ENCODE measurements at regions not wholly inside any gene's neighbourhood (a gene's known extent, or its start where the extent isn't known, plus 50 kb on each side); places are given as distances from the start of the nearest gene placed in this dataset.

- no peak for DNase-seq (ENCODE audit: low read depth in 1 of 2, low spot score in 1 of 2)
Measured at GRCh38 chr4:128362760-128363159, 75.1 kb upstream of the PGRMC2 start.

DNA sequence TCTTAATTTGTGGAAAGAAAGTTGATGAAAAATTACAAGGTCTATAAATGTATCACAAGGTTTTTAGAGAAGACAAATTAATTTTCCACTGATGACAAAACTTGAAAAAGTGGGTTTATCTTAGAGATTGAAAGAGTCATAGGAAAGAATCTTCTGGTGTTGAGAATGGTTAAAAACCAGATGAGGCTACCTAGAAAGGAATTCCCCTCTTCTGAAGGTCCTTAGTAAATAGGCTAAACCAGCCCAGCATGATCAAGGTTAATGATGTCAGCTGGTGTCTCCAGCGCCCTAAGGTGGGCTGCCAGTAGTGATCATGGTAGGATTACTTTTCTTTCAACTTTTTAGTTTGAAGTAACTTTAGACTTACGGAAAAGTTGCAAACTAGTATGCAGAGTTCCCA lies 71.8 kb upstream of the PGRMC2 start:
- no peak for DNase-seq (ENCODE audit: low read depth in 1 of 2, low spot score in 1 of 2)

DNA sequence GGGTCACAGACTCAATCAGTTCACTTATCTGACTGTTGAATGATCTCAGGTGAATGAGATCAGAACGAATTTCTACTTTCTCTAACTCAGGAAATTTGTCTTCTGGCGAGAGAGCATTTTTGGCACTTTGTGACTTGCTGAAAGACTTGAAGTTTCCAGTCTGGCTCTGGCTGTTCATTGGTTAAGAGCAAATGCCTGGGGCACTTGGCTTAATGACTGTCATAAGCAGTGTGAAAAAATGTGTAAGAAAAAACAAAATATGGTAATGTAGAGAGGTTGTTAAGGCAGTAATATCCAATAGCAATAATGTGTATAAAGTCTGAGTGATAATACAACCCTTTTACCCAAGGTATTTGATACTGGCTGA lies 71.3 kb upstream of the PGRMC2 start:
- DNase-seq (ENCODE audit: low read depth in 1 of 2, low spot score in 1 of 2), result no peak

GRCh38 chr4:128358231-128358912 lies 70.8 kb upstream of the PGRMC2 start:
- no peak for DNase-seq (ENCODE audit: low read depth in 1 of 2, low spot score in 1 of 2)

DNA sequence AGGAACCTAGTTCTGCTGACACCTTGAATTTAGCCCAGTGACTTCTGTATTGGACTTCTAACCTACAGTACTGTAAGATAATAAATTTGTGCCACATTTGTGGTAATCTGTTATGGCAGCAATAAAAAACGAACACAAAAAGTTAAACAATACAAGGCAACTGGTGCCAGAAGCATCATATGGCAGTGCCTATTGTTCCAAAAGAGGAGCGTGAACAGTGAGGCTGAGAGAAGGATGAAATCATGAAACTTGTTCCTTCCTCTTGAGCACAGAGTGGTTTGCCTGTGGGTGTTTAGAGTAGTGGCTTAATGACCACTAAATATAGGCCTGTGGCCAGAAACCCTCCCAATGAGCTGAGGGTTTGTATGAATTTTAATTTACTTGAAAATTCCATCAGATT lies 69.7 kb upstream of the PGRMC2 start:
- DNase-seq (ENCODE audit: low read depth in 1 of 2, low spot score in 1 of 2), result no peak

DNA sequence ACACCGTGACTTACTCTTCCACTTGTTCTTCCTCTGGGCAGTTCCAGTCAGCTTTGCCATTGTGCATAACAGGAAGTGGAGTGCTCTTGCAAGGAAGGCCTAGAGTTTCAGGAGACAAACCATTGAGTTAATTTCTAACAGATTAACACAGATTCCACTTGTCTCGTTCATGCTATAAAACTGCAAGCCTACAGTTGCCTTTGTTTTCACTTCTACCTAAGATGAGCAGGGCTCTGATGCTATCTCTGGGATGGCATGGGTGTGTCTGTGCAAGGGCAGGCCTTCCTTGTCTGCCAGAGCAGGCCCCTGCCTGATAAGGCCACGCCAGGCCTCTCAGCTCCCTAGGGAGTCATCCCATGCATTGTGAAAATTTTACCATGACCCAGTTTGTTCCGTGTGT lies 67.7 kb upstream of the PGRMC2 start:
- DNase-seq (ENCODE audit: low read depth in 1 of 2, low spot score in 1 of 2), result no peak

DNA sequence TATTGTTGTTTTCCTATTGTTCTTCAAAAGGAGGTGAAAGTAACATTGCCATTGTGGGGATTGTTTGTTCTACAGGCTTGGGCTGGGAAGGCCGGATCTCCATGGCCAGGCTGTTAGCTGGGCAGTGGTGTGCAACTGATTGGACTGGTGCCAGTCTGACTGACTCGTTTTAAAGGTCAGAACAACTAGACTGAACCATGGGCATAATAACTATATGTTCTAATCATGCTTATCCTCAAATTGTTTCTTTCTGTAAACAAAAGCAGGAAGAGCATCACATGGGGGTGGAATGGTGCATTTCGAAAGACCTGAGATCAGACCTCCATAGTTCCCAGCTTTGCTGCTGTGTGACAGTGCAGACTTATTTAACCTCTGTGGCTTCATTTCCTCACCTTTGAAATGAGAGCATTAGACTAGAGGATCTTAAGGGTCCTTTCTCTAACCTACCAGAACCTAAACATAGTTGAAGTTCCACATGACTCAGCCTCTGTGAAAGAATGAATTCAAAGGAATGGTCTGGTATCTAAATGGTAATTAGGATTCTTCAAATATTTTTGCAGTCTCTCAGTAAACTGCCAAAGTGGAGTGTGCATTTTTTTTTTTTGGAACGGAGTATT lies 66.7 kb upstream of the PGRMC2 start:
- no peak for DNase-seq (ENCODE audit: low read depth in 1 of 2, low spot score in 1 of 2)

DNA sequence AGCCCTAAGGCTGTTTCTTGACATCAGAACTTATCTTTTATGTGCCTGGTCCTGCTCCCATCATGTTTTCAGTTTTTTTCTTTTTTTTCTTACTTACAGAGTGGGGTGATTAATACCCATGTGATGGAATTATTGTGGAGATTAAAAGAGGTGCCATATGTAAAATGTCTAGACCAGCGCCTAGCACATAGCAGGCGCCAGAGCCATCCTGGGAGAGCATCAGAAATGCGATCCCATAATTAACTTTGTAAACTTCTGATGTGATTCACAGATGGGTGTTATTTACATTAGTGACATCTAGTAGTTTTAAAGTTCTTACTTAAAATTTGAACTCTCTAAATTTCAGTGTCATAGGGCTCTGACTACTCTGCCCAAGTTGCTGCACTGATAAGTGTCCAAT lies 66.2 kb upstream of the PGRMC2 start:
- no peak for DNase-seq (ENCODE audit: low read depth in 1 of 2, low spot score in 1 of 2)

DNA sequence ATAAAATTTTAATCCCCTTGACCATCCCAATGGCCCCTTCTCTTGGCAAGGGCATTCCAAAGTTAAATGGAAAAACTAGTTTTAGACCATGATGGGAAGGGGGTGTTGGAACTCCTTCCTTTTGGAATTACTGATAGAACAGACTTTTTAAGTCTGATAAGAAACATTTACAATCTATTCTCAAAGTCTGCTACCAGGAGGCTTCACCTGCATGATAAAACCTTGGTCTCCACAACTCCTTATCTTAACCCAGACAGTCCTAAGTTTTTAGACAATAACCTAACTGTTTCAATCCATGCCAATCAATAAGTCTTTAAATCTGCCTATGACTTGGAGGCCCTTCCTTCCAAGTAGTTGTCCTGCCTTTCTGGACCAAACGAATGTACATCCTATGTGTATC lies 63.9 kb upstream of the PGRMC2 start:
- DNase-seq (ENCODE audit: low read depth in 1 of 2, low spot score in 1 of 2), result no peak

DNA sequence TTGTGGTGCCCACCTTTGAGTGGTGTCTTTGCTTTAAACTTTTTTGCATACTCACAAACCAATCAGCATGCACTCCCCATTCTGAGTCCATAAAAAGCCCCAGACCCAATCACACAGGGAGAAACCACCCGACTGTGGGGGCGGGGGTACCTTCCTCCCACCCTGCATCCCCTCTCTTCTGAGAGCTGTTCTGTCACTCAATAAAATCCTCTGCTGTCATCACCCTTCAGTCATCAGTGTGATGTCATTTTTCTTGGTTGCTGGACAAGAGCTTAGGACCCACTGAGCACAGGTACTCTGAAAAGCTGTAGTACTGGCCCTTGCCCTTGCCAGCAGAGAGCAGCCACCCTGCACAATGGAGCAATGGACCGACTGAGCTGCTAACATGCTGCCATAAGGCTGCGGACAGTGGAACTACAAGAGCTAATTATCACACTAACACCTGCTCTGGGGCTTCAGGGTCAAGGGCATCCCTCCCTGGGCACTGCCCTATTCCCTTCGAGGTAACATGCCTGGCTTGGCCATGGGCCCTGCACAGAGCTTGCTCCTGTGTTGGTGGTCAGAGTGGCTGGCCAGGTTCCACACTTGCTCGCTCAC lies 62.9 kb upstream of the PGRMC2 start:
- no peak for DNase-seq (ENCODE audit: low read depth in 1 of 2, low spot score in 1 of 2)

DNA sequence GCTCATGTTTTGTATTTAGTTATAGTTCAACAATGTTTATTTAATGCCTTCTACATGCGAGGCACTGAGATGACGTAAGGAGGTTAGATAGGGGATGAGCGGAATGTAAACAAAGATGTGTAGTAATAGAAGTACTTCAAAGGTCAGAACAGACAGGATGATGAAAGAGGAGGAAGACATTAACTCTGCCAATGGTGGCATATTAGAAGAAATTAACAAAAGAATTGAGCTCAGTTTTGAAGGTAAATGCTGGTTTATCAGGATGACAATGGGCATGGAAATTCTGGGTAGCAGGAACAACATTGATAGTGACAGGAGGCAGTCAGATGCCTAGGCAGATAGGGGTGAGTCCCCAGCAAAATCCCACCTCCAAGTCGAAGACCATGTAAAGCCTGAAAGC lies 62.3 kb upstream of the PGRMC2 start:
- DNase-seq (ENCODE audit: low read depth in 1 of 2, low spot score in 1 of 2), result no peak

GRCh38 chr4:128347930-128348660 lies 60.5 kb upstream of the PGRMC2 start:
- no peak for DNase-seq (ENCODE audit: low read depth in 1 of 2, low spot score in 1 of 2)

DNA sequence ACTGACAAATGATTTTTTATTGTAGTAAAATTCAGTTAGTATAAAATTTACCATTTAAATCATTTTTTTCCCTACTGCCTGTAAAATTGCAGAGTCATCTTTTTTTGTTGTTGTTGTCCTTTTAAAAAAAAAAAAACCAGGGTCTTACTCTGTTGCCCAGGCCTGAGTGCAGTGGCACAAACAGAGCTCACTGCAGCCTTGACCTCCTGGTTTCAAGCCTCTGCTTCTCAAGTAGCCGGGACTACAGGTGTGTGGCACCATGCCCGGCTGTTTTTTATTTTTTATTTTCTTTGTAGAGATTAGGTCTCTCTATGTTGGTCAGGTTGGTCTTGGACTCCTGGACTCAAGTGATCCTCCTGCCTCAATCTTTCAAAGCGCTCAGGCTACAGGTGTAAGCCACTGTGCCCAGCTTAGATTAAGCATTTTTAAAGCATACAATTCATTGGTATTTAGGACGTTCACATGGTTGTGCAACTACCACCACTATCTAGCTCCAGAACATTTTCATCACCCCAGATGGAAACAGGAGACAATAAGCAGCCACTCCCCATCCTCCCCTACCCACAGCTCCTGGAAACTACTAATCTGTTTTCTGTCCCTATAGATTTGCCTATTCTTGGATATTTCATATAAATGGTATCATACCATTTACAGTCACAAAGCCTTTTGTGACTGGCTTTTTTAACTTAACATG lies 59.7 kb upstream of the PGRMC2 start:
- DNase-seq (ENCODE audit: low read depth in 1 of 2, low spot score in 1 of 2), result no peak

DNA sequence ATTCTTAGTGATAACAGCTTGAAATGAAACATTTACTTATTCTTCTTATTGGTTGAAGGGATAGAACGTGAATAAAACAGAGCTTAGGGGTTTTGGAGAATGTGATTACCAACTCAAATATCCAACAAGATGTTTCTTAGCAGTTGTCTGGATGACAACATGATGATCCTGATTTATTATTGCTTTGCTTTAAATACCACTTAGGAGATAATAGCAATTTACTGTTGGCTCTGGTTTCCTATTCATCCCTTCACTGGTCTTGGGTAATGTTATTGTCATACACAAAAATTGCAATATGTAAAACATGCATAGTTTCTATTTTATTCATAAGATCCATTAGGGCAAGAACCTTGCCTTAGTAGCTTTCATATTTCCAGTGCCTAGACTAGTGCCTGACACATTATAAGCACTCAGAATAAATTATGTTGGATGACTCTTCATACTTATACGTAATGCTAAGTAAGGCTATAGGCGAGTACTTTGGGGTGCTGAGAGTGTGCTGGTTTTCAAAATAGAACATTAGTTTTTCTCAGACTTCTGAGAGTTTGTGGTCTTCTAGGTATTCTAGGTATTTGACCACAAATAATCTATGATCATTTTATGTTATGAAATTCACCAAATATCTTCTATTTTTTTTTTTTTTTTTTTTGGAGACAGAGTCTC lies 58.6 kb upstream of the PGRMC2 start:
- no peak for DNase-seq (ENCODE audit: low read depth in 1 of 2, low spot score in 1 of 2)

- no peak for DNase-seq (ENCODE audit: low read depth in 1 of 2, low spot score in 1 of 2)
Measured at GRCh38 chr4:128345650-128346049, 58.0 kb upstream of the PGRMC2 start.

DNA sequence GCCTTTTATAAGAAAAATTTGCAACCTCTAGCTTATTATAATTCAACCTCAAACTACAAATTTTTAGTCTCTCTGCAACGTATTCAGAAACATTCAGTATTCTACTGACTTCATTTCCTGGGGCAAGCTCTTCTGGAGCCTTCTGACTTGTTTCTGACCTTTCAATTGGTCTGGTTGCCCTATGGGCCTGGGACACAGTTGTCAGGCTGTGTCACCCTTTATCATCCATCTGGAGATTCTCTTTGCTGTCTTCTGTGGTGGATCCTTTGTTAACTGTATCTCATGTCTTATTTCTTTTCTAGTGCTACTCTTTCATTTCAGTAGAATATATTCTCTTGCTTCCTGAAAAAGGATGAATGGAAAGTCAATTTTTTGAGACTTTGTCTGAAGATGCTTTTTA lies 55.1 kb upstream of the PGRMC2 start:
- DNase-seq (ENCODE audit: low read depth in 1 of 2, low spot score in 1 of 2), result no peak

- DNase-seq (ENCODE audit: low read depth in 1 of 2, low spot score in 1 of 2), result no peak
Measured at GRCh38 chr4:128341634-128342033, 54.0 kb upstream of the PGRMC2 start.

GRCh38 chr4:128338634-128339355 lies 51.2 kb upstream of the PGRMC2 start:
- no peak for DNase-seq (ENCODE audit: low read depth in 1 of 2, low spot score in 1 of 2)

DNA sequence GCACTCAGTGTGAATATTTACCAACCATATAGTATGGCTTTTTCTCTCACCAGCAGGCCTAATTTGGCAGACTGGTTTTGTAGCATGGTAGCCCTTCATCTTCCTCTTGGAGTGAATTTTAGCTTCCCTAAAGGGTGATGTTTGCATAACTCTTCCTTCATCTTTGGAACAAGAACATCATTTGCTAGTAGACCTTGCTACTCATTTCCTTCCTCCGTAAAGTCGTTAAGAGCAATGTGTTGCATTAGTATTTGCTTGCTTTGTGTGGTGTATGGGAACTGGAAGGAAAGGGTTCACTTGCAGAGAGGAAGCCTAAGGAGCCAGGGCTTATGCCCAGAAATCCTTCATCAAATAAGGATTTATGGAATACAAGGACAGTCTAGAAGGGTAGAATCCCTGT lies 50.2 kb upstream of the PGRMC2 start:
- no peak for DNase-seq (ENCODE audit: low read depth in 1 of 2, low spot score in 1 of 2)

All from activated CD4-positive, alpha-beta T cell treated with anti-CD3 and anti-CD28 coated beads, Interleukin-2, amount 50 U/mL, for 24 hours (primary cell).